HG03521 (cell line): ENCODE measurements at regions not wholly inside any gene's neighbourhood (a gene's known extent, or its start where the extent isn't known, plus 50 kb on each side); places are given as distances from the start of the nearest gene placed in this dataset.

Experiments used
- ATAC-seq: cut with Tn5 transposase; IDR thresholded peaks from one replicate; pipeline ENCODE4 v1.9.1; 2021; ENCODE audit warnings: mild to moderate bottlenecking, moderate library complexity; ENCODE audit not compliant: unreplicated experiment

- ATAC-seq = no peak
Measured at GRCh38 chr5:68528821-68529273, 313.3 kb downstream of the PIK3R1 start.

GRCh38 chr5:68529581-68529980, 314.0 kb downstream of the PIK3R1 start:
- no peak for ATAC-seq

GRCh38 chr5:68531970-68532369, 316.4 kb downstream of the PIK3R1 start:
- ATAC-seq = no peak

- no peak for ATAC-seq
Measured at GRCh38 chr5:68533051-68533450, 317.5 kb downstream of the PIK3R1 start.

GRCh38 chr5:68533571-68534084, 318.1 kb downstream of the PIK3R1 start:
- no peak for ATAC-seq

DNA sequence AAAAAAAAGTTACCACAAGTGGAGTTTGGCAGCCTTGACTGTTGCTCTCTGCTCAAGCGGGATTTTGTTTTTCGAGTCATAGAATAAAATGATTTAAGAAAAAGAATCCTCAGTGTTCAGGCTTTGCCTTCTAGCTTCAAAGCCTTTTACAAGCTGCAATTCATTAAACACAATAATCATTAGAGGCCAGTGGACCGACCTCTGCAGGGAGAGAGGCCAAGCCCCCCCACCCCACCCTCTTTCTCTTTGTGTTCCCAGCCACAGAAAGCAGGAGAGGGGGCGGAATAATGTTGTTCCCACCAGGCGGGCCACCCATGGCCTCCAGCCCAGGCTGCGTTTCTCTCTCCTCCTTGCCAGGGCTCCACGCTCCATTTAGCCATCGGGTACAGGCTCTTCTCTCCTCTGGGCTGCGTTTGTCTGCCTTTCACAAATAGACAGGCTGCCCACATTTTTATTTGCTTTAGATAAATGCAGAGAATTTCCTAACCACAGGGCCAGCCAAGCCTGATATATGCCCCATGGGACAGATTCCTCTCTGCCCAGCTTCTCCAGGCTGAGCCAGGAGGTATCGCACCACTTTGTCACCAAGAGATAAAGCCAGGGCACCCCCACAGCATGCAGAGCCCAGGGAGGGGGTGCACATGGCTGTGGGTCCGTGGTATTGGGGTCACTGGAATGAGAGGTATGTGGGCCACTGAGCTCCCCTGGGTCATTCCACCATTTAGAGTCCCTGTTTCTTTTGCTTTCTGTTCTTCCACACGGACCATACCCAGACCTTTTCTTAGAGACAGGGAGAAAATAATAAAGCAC, 318.8 kb downstream of the PIK3R1 start:
- ATAC-seq = no peak

- ATAC-seq = no peak
Measured at GRCh38 chr5:68534956-68535520, 319.5 kb downstream of the PIK3R1 start.

DNA sequence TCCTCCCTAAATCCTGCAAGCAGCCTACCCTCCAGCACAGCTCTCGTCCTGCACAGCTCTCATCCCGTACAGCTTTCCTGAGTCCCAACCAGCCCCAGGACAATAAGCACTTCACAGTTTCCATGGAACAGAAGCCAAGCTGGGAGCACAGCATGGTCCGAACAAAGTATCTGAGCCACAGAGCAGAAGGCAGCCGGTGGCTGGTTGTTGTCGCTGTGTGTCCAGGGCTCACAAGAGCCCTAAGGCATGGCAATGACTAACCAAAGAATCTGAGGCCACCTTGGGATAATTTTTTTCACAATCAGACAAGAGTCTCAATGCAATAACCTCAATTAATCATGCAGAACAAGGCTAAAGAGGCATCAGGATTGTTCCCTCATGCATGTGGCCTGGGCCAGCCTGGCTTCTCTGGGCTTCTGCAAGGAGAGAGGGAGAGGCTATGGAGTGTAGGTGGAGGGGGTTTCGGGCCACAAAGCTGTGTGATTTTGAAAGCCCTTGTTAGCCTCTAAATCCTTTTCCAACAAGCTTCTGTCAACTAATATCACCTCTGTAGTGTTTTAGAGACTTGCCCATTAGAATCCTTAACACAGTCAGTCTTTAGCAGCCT, 323.4 kb downstream of the PIK3R1 start:
- no peak for ATAC-seq

GRCh38 chr5:68540798-68541590, 325.4 kb downstream of the PIK3R1 start:
- no peak for ATAC-seq

GRCh38 chr5:68542207-68542606, 326.7 kb downstream of the PIK3R1 start:
- no peak for ATAC-seq

DNA sequence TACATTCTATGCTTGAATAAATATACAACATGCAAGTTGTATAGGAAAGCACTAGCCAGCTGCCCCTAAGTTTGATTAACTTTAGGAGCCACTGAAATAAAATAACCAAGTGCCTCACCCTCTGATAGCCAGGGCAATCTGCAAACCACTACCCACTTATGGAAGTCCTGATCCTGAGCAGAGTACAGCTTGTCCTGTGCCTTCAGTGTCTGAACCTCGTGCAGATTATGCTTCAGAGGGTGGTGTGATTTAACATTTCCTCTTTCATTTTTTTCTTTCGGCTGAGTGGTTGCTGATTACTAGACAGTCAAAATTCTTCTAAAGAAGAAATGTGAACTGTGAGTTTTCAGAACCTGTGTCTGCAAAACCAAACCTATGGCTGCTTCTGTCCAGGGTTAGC, 327.7 kb downstream of the PIK3R1 start:
- no peak for ATAC-seq

GRCh38 chr5:68544091-68544647, 328.6 kb downstream of the PIK3R1 start:
- ATAC-seq = no peak

GRCh38 chr5:68544648-68545552, 329.3 kb downstream of the PIK3R1 start:
- ATAC-seq = no peak

DNA sequence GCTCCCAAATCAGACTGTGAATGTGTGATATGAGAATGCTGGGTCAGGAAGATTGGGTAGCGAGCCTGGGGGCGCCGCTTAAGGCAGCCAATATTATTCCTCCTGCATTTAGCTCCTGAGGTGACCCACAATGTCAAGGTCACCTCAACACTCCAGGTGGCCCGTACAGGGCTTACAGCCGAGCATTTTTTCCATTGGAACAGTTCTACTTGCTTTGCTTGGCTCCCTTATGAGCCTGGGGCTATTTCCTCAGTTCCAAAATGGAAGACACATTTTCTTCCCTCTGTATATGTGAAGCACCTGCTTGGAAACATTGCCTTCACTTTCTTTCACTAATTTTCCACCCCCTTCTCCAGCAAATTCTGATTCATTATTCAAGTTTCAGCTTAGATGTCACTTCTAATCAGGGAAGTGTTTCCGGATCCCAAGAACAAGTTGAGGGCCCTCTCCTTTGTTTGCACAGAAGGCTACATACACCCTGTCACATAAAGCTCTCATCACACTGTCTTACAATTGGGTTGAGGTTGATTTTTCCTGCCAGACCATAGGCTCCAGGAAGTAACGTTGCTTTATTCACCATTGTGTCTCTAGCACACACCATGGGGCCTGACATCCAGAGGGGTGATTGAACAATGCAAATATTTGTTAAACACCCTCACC, 330.2 kb downstream of the PIK3R1 start:
- no peak for ATAC-seq

DNA sequence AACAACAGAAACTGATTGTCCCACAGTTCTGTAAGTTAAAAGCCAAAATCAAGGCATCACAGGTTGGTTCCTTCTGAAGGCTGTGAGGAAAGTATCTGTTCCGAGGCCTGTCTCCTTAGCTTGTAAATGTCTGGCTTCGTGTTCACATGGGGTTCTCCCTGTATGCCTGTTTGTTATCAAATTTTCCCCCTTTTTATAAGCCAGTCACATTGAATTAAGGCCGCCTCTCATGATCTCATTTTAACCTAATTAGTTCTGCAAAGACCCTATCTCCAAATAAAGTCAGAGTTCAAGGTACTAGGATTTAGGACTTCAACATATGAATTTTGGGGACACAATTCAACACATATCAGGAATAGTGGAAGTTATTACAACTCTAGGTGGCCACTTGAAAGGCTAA, 331.5 kb downstream of the PIK3R1 start:
- no peak for ATAC-seq

GRCh38 chr5:68547622-68548021, 332.1 kb downstream of the PIK3R1 start:
- ATAC-seq = no peak

DNA sequence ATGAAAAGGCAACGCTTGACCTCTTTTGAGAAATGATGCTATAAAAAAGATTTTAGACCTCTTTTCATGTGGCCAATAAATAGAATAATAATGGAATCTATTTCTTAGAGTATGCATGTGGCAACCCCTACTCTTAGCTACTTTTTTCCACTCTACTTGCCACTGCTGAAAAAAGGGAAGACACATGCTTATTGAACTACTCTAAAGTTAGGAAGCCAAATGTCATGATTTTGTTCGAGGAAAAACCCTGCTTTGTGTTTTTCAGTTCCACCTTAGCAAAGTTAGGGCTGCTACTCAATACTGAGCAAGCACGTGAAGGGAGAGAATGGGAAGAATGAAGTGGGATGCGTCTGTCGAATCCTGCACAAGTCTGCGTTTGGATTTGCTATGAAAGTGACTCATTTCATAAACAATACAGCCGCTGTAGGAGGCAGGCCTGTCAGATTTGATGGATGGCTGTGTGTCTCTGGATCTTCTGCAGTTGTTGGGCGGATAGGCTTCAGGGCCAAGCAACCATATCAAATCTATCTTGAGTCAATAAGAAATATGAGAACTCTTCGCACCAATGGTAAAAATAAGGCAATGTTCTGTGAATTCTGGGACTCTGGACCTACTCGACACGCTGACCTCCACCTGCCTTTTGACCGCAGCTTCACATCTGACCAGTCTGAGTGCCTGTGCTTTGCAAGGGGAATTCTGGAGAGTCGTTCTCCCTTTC, 333.6 kb downstream of the PIK3R1 start:
- no peak for ATAC-seq

DNA sequence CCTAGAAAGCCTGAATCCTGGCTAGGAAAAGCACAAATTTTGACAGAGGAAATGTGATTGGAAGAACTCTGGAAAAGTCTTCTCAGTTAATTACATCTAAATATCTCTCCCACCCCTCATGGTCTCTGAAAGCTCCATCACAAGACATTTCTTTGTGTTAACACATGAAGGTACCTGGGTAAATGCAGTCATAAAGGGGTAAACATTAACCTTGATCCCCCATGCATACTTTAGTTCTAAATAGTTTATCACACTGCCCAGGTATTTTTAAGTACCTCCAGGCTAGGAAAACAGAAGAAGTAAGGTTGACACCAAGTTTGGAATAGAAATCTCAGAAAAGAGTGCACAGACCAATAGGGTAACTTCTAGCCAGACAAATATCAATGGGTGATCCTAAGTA, 334.5 kb downstream of the PIK3R1 start:
- no peak for ATAC-seq

DNA sequence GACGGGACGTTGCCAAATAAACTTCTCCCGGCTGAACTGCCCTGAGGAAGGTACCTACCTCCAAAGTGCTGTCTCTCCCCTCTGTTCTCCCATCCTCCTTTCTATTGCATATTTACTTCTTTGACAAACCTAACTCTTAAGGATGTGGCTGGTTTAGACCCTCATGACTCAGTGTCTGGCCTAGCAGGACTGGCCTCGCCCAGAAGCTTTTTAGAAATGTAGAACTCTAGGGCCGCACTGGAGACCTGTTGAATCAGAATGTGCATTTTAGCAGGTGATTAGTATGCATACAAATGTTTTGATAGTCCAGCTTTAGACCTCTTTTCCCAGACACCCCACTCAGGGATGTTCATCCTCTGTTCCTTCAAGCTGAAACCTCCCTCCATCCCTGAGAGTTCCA, 335.9 kb downstream of the PIK3R1 start:
- no peak for ATAC-seq
